GM23338 (cell line): ENCODE measurements at regions not wholly inside any gene's neighbourhood (a gene's known extent, or its start where the extent isn't known, plus 50 kb on each side); places are given as distances from the start of the nearest gene placed in this dataset.

Experiments
- ATAC-seq: fragments of 200-7000 bp; cut with Tn5 transposase; 3 replicates; pipeline ENCODE4 v1.9.1; 2020
- DNase-seq: peaks from one replicate; pipeline ENCODE4 v3.0.0-alpha.2; 2015; ENCODE audit warnings: low spot score
- H2AFZ ChIP-seq: fragments of 200-600 bp; sonication (generic); 2 replicates; pipeline ENCODE4 v1.8.0; 2016; ENCODE audit warnings: antibody characterized with exemption, mild to moderate bottlenecking, moderate library complexity
- H3F3A ChIP-seq: fragments of 200-600 bp; sonication (generic); replicated peaks from 2 replicates; pipeline ENCODE4 v1.8.0; 2017; ENCODE audit warnings: antibody characterized with exemption, mixed run types, low read depth
- H3K27ac ChIP-seq: fragments of 200-600 bp; sonication (generic); 2 replicates; pipeline ENCODE4 v1.6.1; 2016; ENCODE audit warnings: low read depth
- H3K27me3 ChIP-seq: fragments of 200-600 bp; sonication (generic); 2 replicates; pipeline ENCODE4 v1.8.0; 2016; ENCODE audit warnings: mild to moderate bottlenecking, mixed run types, moderate library complexity; ENCODE audit not compliant: insufficient read depth
- H3K36me3 ChIP-seq: fragments of 200-600 bp; sonication (generic); 2 replicates; pipeline ENCODE4 v1.8.0; 2016; ENCODE audit warnings: mild to moderate bottlenecking; ENCODE audit not compliant: insufficient read depth
- H3K4me1 ChIP-seq: fragments of 200-600 bp; sonication (generic); 2 replicates; pipeline ENCODE4 v1.8.0; 2016; ENCODE audit warnings: mild to moderate bottlenecking, moderate library complexity; ENCODE audit not compliant: insufficient read depth
- H3K4me2 ChIP-seq: fragments of 200-600 bp; sonication (generic); 2 replicates; pipeline ENCODE4 v1.7.1; 2017; ENCODE audit warnings: mixed run types
- H3K4me3 ChIP-seq: fragments of 200-600 bp; sonication (generic); 2 replicates; pipeline ENCODE4 v1.6.1; 2016; ENCODE audit warnings: mixed run types
- H3K79me2 ChIP-seq: fragments of 200-600 bp; sonication (generic); replicated peaks from 2 replicates; pipeline ENCODE4 v1.8.0; 2017; ENCODE audit warnings: mild to moderate bottlenecking; ENCODE audit not compliant: insufficient read depth
- H3K9me2 ChIP-seq: fragments of 200-600 bp; sonication (generic); 2 replicates; pipeline ENCODE4 v1.8.0; 2017; ENCODE audit not compliant: insufficient read depth
- H4K20me1 ChIP-seq: fragments of 200-600 bp; sonication (generic); replicated peaks from 2 replicates; pipeline ENCODE4 v1.8.0; 2017; ENCODE audit warnings: mild to moderate bottlenecking; ENCODE audit not compliant: insufficient read depth
- H3K27ac Mint-ChIP-seq: 2 replicates; pipeline ENCODE4 v1.8.0; 2020; ENCODE audit warnings: inconsistent platforms, mild to moderate bottlenecking, moderate library complexity, mixed read lengths
- H3K27me3 Mint-ChIP-seq: 3 replicates; pipeline ENCODE4 v1.8.0; 2022; ENCODE audit warnings: low read depth, mild to moderate bottlenecking, moderate library complexity, mixed read lengths, inconsistent platforms; ENCODE audit not compliant: insufficient read depth, poor library complexity
- H3K36me3 Mint-ChIP-seq: 3 replicates; pipeline ENCODE4 v1.8.0; 2021; ENCODE audit warnings: low read depth, mild to moderate bottlenecking, inconsistent platforms, moderate library complexity, mixed read lengths
- H3K4me1 Mint-ChIP-seq: 3 replicates; pipeline ENCODE4 v1.8.0; 2020; ENCODE audit warnings: mild to moderate bottlenecking, inconsistent platforms, mixed read lengths
- H3K4me3 Mint-ChIP-seq: 3 replicates; pipeline ENCODE4 v1.8.0; 2021; ENCODE audit warnings: moderate library complexity, mild to moderate bottlenecking, inconsistent platforms, mixed read lengths
- H3K9me3 Mint-ChIP-seq: 3 replicates; pipeline ENCODE4 v1.8.0; 2020; ENCODE audit warnings: moderate library complexity, mild to moderate bottlenecking, inconsistent platforms, mixed read lengths
- CREB1 ChIP-seq: fragments of 250-450 bp; sonication (Bioruptor Pico); IDR thresholded peaks from 2 replicates; pipeline ENCODE4 v1.5.0; 2020; ENCODE audit warnings: low read depth, mild to moderate bottlenecking, moderate library complexity
- EZH2 ChIP-seq: fragments of 200-600 bp; sonication (generic); IDR thresholded peaks from one replicate; pipeline ENCODE4 v1.8.0; 2017; ENCODE audit warnings: antibody characterized with exemption, mild to moderate bottlenecking, low read depth; ENCODE audit not compliant: unreplicated experiment
- EZH2phosphoT487 ChIP-seq: fragments of 200-600 bp; sonication (generic); IDR thresholded peaks from one replicate; pipeline ENCODE4 v1.8.1; 2018; ENCODE audit warnings: antibody characterized with exemption; ENCODE audit not compliant: unreplicated experiment
- JUNB ChIP-seq: IDR thresholded peaks from one replicate; pipeline ENCODE4 v1.6.1; 2016; ENCODE audit warnings: antibody characterized with exemption; ENCODE audit not compliant: unreplicated experiment
- NANOG ChIP-seq: IDR thresholded peaks from 2 replicates; pipeline ENCODE4 v1.6.1; 2016; ENCODE audit warnings: antibody characterized with exemption, borderline replicate concordance
- POLR2AphosphoS5 ChIP-seq: IDR thresholded peaks from 2 replicates; pipeline ENCODE4 v1.6.1; 2016; ENCODE audit warnings: antibody characterized with exemption, low read depth
- TF ChIP-seq, protein P1 (sequence below): IDR thresholded peaks from 2 replicates; pipeline ENCODE4 v1.6.1; 2016; ENCODE audit warnings: antibody characterized with exemption
- TF ChIP-seq, protein P2 (sequence below): IDR thresholded peaks from one replicate; pipeline ENCODE4 v1.6.1; 2018; ENCODE audit warnings: antibody characterized with exemption; ENCODE audit not compliant: unreplicated experiment
- TF ChIP-seq, protein P3 (sequence below): fragments of 250-450 bp; sonication (Bioruptor Pico); IDR thresholded peaks from 2 replicates; pipeline ENCODE4 v1.5.0; 2020; ENCODE audit warnings: mild to moderate bottlenecking, moderate library complexity
- TF ChIP-seq, protein P4 (sequence below), 2 experiments: fragments of 200-600 bp in 1 of 2; sonication (generic) in 1 of 2; conservative IDR thresholded peaks; 2 replicates each; pipeline versions ENCODE4 v1.5.1 to v1.6.1; 2016 to 2017; ENCODE audit warnings: antibody characterized with exemption in 2 of 2, low read depth in 2 of 2, mild to moderate bottlenecking in 2 of 2, moderate library complexity in 1 of 2

DNA sequence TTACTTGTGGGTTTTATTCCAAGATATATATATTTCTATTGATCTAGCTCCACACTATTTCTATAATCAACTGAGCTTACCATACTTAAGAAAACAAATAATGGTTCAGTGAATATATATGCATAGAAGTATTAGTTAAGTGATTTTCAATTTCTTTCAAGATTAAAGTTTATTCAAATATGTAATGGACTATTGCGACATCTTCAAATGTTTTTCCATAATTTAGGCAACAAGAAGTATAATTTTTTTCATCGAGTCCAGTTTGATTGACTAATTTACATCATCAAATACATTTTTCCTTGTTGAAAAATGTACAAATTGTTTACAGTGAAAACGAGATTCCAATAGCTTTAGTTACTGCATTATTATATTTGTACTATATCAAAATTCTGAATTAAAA is 528.6 kb downstream of the PTPRC start:
- Mint-ChIP-seq H3K27me3 (no peaks in the 10 kb centered on the region), H3K4me3 (no peak overlapping the region), H3K27ac (no peak overlapping the region), H3K36me3 (no peaks in the 10 kb centered on the region), H3K9me3 (no peaks in the 10 kb centered on the region), H3K4me1 (no peaks in the 10 kb centered on the region)
- no peak overlapping the region for H3K4me2 ChIP-seq
- no peaks in the 10 kb centered on the region for H3K79me2 ChIP-seq
- no peak overlapping the region for H3K27ac ChIP-seq
- no peaks in the 10 kb centered on the region for H4K20me1 ChIP-seq
- TF ChIP-seq, protein P1, sequence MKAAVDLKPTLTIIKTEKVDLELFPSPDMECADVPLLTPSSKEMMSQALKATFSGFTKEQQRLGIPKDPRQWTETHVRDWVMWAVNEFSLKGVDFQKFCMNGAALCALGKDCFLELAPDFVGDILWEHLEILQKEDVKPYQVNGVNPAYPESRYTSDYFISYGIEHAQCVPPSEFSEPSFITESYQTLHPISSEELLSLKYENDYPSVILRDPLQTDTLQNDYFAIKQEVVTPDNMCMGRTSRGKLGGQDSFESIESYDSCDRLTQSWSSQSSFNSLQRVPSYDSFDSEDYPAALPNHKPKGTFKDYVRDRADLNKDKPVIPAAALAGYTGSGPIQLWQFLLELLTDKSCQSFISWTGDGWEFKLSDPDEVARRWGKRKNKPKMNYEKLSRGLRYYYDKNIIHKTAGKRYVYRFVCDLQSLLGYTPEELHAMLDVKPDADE = no peak
- no peak for TF ChIP-seq POLR2AphosphoS5
- TF ChIP-seq, protein P2, sequence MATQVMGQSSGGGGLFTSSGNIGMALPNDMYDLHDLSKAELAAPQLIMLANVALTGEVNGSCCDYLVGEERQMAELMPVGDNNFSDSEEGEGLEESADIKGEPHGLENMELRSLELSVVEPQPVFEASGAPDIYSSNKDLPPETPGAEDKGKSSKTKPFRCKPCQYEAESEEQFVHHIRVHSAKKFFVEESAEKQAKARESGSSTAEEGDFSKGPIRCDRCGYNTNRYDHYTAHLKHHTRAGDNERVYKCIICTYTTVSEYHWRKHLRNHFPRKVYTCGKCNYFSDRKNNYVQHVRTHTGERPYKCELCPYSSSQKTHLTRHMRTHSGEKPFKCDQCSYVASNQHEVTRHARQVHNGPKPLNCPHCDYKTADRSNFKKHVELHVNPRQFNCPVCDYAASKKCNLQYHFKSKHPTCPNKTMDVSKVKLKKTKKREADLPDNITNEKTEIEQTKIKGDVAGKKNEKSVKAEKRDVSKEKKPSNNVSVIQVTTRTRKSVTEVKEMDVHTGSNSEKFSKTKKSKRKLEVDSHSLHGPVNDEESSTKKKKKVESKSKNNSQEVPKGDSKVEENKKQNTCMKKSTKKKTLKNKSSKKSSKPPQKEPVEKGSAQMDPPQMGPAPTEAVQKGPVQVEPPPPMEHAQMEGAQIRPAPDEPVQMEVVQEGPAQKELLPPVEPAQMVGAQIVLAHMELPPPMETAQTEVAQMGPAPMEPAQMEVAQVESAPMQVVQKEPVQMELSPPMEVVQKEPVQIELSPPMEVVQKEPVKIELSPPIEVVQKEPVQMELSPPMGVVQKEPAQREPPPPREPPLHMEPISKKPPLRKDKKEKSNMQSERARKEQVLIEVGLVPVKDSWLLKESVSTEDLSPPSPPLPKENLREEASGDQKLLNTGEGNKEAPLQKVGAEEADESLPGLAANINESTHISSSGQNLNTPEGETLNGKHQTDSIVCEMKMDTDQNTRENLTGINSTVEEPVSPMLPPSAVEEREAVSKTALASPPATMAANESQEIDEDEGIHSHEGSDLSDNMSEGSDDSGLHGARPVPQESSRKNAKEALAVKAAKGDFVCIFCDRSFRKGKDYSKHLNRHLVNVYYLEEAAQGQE = no peak
- TF ChIP-seq NANOG = no peak
- no peak for TF ChIP-seq CREB1
- TF ChIP-seq, protein P3, sequence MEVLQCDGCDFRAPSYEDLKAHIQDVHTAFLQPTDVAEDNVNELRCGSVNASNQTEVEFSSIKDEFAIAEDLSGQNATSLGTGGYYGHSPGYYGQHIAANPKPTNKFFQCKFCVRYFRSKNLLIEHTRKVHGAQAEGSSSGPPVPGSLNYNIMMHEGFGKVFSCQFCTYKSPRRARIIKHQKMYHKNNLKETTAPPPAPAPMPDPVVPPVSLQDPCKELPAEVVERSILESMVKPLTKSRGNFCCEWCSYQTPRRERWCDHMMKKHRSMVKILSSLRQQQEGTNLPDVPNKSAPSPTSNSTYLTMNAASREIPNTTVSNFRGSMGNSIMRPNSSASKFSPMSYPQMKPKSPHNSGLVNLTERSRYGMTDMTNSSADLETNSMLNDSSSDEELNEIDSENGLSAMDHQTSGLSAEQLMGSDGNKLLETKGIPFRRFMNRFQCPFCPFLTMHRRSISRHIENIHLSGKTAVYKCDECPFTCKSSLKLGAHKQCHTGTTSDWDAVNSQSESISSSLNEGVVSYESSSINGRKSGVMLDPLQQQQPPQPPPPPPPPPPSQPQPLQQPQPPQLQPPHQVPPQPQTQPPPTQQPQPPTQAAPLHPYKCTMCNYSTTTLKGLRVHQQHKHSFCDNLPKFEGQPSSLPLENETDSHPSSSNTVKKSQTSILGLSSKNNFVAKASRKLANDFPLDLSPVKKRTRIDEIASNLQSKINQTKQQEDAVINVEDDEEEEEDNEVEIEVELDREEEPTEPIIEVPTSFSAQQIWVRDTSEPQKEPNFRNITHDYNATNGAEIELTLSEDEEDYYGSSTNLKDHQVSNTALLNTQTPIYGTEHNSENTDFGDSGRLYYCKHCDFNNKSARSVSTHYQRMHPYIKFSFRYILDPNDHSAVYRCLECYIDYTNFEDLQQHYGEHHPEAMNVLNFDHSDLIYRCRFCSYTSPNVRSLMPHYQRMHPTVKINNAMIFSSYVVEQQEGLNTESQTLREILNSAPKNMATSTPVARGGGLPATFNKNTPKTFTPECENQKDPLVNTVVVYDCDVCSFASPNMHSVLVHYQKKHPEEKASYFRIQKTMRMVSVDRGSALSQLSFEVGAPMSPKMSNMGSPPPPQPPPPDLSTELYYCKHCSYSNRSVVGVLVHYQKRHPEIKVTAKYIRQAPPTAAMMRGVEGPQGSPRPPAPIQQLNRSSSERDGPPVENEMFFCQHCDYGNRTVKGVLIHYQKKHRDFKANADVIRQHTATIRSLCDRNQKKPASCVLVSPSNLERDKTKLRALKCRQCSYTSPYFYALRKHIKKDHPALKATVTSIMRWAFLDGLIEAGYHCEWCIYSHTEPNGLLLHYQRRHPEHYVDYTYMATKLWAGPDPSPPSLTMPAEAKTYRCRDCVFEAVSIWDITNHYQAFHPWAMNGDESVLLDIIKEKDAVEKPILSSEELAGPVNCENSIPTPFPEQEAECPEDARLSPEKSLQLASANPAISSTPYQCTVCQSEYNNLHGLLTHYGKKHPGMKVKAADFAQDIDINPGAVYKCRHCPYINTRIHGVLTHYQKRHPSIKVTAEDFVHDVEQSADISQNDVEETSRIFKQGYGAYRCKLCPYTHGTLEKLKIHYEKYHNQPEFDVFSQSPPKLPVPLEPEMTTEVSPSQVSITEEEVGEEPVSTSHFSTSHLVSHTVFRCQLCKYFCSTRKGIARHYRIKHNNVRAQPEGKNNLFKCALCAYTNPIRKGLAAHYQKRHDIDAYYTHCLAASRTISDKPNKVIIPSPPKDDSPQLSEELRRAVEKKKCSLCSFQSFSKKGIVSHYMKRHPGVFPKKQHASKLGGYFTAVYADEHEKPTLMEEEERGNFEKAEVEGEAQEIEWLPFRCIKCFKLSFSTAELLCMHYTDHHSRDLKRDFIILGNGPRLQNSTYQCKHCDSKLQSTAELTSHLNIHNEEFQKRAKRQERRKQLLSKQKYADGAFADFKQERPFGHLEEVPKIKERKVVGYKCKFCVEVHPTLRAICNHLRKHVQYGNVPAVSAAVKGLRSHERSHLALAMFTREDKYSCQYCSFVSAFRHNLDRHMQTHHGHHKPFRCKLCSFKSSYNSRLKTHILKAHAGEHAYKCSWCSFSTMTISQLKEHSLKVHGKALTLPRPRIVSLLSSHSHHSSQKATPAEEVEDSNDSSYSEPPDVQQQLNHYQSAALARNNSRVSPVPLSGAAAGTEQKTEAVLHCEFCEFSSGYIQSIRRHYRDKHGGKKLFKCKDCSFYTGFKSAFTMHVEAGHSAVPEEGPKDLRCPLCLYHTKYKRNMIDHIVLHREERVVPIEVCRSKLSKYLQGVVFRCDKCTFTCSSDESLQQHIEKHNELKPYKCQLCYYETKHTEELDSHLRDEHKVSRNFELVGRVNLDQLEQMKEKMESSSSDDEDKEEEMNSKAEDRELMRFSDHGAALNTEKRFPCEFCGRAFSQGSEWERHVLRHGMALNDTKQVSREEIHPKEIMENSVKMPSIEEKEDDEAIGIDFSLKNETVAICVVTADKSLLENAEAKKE (CRISPR knock-in tag) = no peak
- no peak for TF ChIP-seq EZH2phosphoT487
- TF ChIP-seq, protein P4, sequence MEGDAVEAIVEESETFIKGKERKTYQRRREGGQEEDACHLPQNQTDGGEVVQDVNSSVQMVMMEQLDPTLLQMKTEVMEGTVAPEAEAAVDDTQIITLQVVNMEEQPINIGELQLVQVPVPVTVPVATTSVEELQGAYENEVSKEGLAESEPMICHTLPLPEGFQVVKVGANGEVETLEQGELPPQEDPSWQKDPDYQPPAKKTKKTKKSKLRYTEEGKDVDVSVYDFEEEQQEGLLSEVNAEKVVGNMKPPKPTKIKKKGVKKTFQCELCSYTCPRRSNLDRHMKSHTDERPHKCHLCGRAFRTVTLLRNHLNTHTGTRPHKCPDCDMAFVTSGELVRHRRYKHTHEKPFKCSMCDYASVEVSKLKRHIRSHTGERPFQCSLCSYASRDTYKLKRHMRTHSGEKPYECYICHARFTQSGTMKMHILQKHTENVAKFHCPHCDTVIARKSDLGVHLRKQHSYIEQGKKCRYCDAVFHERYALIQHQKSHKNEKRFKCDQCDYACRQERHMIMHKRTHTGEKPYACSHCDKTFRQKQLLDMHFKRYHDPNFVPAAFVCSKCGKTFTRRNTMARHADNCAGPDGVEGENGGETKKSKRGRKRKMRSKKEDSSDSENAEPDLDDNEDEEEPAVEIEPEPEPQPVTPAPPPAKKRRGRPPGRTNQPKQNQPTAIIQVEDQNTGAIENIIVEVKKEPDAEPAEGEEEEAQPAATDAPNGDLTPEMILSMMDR (conservative IDR thresholded peaks at IDR 0.05; ENCODE audit: low read depth in 2 of 2) = no peak
- TF ChIP-seq EZH2 = no peak
- TF ChIP-seq JUNB = no peak
- DNase-seq (no peak), ATAC-seq (no peak)
- no peak overlapping the region for H2AFZ ChIP-seq
- H3K27me3 ChIP-seq = no peaks in the 10 kb centered on the region
- no peaks in the 10 kb centered on the region for H3F3A ChIP-seq
- no peaks in the 10 kb centered on the region for H3K36me3 ChIP-seq
- H3K4me3 ChIP-seq = no peak overlapping the region
- H3K4me1 ChIP-seq = no peaks in the 10 kb centered on the region
- peaks cover 3% of the 10 kb centered on the region; the same call in 1 of the 2 replicates for H3K9me2 ChIP-seq
